Ovary (tissue), 3 donors: ENCODE measurements at regions not wholly inside any gene's neighbourhood (a gene's known extent, or its start where the extent isn't known, plus 50 kb on each side); places are given as distances from the start of the nearest gene placed in this dataset.

ENCODE experiments used
- POLR2A ChIP-seq: fragments of 450-650 bp; IDR thresholded peaks from one replicate; pipeline ENCODE4 v1.6.1; 2017; ENCODE audit warnings: antibody characterized with exemption, mild to moderate bottlenecking, moderate library complexity
- TF ChIP-seq, protein P1 (sequence below), 3 donors: fragments of 450-650 bp in 2 of 3; fragments of 200-600 bp in 1 of 3; IDR thresholded peaks; one replicate each; pipeline versions ENCODE4 v1.5.1 to v1.8.0; 2016 to 2022; ENCODE audit warnings: antibody characterized with exemption in 3 of 3, mild to moderate bottlenecking in 1 of 3
- donor health status: DM: no; HTN: no; CAD: no.

DNA sequence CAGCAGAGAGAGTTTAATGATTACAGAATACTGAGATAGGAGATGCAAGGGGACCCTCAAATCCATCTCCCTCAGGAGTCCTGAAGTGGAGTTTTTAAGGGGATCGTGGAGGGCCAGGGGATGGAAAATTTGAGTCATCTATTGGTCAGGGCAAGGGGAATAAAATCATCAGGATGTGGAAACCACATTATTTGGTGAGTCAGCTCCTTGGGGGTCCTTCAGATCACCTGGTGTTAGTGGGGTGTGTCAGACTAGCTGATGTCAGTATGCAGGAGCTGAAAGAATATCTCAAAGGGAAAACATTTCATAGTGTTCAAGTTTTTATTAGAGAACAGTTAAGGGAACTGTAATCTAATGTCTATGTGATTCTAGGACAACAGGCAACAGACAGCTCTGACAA is 183.0 kb upstream of the FTMT start:
- TF ChIP-seq, protein P1, sequence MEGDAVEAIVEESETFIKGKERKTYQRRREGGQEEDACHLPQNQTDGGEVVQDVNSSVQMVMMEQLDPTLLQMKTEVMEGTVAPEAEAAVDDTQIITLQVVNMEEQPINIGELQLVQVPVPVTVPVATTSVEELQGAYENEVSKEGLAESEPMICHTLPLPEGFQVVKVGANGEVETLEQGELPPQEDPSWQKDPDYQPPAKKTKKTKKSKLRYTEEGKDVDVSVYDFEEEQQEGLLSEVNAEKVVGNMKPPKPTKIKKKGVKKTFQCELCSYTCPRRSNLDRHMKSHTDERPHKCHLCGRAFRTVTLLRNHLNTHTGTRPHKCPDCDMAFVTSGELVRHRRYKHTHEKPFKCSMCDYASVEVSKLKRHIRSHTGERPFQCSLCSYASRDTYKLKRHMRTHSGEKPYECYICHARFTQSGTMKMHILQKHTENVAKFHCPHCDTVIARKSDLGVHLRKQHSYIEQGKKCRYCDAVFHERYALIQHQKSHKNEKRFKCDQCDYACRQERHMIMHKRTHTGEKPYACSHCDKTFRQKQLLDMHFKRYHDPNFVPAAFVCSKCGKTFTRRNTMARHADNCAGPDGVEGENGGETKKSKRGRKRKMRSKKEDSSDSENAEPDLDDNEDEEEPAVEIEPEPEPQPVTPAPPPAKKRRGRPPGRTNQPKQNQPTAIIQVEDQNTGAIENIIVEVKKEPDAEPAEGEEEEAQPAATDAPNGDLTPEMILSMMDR (IDR thresholded peaks at IDR 0.05): no peak
- no peak for TF ChIP-seq POLR2A
